ENCODE measurements at regions not wholly inside any gene's neighbourhood (a gene's known extent, or its start where the extent isn't known, plus 50 kb on each side); places are given as distances from the start of the nearest gene placed in this dataset.

DNA sequence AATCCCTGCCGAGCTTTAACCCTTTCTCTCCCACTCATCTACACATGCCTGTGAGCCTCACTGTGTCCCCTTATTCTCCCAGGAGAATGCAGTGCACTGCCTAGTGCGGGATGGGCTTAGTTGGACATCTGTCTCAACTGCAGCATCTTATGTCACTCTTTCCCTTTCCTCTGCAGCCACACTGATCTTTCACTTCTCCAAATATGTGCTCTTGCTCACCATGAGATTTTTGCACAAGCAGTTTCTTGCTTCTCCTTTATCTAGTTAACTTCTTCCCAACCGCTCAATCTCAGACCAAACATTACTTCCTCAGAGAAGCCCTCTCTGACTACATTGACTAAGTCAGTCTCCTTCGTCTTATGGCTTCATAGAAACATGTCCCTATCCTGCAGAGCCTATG, 292.3 kb downstream of the KBTBD8 start:
- TF ChIP-seq, protein P1, sequence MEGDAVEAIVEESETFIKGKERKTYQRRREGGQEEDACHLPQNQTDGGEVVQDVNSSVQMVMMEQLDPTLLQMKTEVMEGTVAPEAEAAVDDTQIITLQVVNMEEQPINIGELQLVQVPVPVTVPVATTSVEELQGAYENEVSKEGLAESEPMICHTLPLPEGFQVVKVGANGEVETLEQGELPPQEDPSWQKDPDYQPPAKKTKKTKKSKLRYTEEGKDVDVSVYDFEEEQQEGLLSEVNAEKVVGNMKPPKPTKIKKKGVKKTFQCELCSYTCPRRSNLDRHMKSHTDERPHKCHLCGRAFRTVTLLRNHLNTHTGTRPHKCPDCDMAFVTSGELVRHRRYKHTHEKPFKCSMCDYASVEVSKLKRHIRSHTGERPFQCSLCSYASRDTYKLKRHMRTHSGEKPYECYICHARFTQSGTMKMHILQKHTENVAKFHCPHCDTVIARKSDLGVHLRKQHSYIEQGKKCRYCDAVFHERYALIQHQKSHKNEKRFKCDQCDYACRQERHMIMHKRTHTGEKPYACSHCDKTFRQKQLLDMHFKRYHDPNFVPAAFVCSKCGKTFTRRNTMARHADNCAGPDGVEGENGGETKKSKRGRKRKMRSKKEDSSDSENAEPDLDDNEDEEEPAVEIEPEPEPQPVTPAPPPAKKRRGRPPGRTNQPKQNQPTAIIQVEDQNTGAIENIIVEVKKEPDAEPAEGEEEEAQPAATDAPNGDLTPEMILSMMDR (IDR thresholded peaks at IDR 0.05; ENCODE audit: poor library complexity, severe bottlenecking), result no peak
- TF ChIP-seq EZH2 (IDR thresholded peaks at IDR 0.05; ENCODE audit: borderline replicate concordance, insufficient read depth, low read length, poor library complexity, severe bottlenecking) (no peak), SMC3 (conservative IDR thresholded peaks at IDR 0.05; ENCODE audit: poor library complexity) (no peak)
- TF ChIP-seq, protein P2, sequence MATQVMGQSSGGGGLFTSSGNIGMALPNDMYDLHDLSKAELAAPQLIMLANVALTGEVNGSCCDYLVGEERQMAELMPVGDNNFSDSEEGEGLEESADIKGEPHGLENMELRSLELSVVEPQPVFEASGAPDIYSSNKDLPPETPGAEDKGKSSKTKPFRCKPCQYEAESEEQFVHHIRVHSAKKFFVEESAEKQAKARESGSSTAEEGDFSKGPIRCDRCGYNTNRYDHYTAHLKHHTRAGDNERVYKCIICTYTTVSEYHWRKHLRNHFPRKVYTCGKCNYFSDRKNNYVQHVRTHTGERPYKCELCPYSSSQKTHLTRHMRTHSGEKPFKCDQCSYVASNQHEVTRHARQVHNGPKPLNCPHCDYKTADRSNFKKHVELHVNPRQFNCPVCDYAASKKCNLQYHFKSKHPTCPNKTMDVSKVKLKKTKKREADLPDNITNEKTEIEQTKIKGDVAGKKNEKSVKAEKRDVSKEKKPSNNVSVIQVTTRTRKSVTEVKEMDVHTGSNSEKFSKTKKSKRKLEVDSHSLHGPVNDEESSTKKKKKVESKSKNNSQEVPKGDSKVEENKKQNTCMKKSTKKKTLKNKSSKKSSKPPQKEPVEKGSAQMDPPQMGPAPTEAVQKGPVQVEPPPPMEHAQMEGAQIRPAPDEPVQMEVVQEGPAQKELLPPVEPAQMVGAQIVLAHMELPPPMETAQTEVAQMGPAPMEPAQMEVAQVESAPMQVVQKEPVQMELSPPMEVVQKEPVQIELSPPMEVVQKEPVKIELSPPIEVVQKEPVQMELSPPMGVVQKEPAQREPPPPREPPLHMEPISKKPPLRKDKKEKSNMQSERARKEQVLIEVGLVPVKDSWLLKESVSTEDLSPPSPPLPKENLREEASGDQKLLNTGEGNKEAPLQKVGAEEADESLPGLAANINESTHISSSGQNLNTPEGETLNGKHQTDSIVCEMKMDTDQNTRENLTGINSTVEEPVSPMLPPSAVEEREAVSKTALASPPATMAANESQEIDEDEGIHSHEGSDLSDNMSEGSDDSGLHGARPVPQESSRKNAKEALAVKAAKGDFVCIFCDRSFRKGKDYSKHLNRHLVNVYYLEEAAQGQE (IDR thresholded peaks at IDR 0.05; ENCODE audit: borderline replicate concordance), result no peak

Data from neural cell (in vitro differentiated cells).